SW 1271 (cell line): ENCODE measurements at regions not wholly inside any gene's neighbourhood (a gene's known extent, or its start where the extent isn't known, plus 50 kb on each side); places are given as distances from the start of the nearest gene placed in this dataset.

Experiments used
- DNase-seq, 2 experiments: peaks; one replicate each; lab custom pipeline; 2025; lab: John Stamatoyannopoulos, UW

DNA sequence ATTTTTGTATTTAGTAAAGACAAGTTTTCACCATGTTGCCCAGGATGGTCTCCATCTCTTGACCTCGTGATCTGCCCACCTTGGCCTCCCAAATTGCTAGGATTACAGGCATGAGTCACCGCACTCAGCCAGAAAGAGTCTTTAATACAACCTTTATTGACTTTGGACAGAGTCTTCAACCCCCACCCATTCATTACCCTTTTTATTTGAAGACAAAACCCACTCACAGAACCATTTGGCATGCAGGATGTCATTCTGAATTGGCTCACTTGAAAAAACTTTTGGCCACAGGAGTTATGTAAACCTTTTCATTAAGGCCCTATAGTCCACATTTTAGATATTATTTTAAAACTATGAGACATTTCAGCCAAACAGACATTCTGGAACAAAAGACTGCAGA, 217.9 kb upstream of the RND3 start:
- no peak for DNase-seq

- DNase-seq = no peak
These were observed 215.3 kb upstream of the RND3 start for GRCh38 chr2:150702791-150703190.

- no peak for DNase-seq
These were observed 213.5 kb upstream of the RND3 start for GRCh38 chr2:150700666-150701580.

DNA sequence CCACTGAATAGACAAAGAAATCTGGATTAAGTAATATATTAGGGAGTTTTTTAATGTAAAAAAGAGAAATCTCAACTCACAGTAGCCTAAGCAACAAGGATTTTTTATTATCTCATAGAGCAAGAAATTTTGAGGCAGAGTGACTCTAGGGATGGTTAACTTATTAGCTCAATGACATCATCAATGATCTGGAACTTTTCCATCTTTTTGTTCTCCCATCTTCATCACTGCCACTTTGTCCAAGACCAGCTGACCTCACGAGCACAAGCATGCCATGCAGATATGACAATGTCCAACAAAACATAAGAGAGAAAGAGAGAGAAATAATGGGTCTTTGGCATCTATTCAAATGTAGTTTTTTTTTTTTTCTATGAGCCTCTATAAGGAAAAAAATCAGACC, 211.8 kb upstream of the RND3 start:
- DNase-seq = no peak

- no peak for DNase-seq
These were observed 210.7 kb upstream of the RND3 start for GRCh38 chr2:150698016-150698661.

DNA sequence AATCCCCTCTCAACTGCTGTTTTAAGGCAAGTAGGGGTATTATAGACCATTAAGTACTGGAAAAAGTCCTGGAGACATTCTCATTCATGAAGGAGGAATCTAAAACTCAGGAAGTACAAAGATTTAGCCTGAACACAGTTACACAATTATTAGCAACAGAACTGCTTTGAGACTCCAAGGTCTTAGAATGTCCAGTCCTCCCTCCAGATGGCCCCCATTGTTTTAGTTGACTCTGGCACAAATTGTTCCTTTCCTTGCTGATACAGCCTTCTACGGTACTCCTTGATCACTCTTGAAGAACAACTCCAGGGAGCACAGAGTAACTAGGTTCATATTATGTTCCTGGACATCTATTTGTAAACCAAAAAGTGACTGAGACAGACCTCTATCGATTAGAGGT, 210.1 kb upstream of the RND3 start:
- DNase-seq = no peak

DNA sequence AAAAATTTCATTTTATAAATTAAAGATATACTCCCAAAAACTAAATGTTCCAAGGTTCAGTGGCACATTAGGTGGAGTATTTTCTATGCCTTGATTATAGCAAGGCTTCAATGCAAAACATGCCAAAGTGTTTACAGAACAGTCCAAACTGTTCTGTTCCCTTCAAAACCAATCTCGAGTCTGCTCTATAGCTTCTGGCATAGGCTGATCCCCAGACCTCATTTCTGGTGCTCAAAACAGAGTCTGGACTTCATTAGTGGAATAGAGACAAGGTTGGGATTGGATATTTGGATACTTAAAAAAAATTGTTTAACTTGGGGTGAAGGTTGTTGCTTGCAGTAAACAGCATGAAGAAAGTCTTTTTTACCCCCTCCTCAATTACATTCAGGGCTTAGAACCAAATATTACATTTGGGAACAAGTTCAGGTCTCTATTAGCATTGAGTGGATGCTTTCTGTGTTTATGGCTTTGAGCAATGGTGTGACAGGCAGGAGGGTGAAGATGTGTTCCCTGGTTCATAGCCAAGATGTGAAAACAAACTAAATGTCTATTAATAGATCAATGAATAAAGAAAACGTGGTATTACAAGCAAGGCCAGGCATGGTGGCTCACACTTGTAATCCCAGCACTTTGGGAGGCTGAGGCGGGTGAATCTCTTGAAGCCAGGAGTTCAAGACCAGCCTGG, 208.1 kb upstream of the RND3 start:
- DNase-seq = no peak

GRCh38 chr2:150693556-150693955, 206.1 kb upstream of the RND3 start:
- DNase-seq = no peak

GRCh38 chr2:150690870-150691269, 203.4 kb upstream of the RND3 start:
- DNase-seq = no peak

GRCh38 chr2:150690261-150690660, 202.8 kb upstream of the RND3 start:
- no peak for DNase-seq

DNA sequence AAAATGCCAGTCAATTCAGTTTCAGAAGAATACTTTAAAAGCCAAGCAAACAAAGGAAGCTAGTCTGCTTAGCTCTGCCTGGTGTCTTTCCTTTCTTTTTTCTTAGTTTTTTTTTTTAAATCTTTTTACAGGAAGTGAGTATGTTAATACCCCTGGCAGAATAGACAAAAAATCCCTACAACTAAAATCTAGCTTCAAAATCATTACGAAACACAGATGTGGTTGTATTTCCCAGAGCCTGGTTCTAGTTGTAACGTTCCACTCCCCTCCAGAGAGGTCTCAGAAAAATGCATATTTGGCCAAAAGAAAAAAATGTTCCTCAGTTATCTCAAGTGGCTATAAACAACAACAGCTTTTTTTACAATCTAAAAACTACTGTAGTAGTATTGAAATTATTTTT, 202.1 kb upstream of the RND3 start:
- DNase-seq = no peak

DNA sequence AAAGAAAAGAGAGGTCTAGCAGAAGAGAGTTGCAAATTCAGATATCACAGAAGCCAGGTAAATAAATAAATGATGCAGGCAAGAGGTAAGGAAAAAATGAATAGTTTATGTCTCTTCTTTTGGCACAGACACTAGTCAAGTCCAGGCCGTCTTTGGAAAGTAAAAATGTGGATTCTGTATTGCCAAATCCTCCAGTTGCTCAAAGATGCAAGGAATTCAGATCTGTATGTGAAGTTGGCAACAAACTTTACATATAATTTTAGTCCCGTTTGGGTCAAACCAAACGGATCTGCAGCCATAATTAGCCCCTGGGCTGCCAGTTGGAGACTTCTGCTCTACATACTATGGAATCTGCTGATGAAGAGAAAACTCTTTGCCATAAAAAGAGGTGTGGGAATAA, 200.5 kb upstream of the RND3 start:
- no peak for DNase-seq

DNA sequence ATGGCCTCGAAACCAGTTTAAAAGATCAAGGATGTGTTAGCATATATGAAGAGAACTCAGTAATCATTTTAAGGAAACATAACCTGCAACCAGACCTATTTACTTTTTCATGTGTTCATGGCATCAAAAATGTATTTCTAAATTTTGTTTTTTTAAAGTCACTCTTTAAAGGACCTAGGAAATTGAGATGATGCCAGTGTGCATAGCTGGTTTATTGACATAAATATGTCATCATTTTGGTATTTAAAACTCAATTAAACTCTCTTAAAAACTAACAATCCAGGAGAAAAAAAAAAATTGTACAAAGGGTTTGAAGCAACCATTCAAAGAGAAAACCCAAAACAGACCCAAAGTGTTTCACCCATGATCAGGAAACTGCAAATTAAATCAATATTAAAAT, 198.9 kb upstream of the RND3 start:
- no peak for DNase-seq

DNA sequence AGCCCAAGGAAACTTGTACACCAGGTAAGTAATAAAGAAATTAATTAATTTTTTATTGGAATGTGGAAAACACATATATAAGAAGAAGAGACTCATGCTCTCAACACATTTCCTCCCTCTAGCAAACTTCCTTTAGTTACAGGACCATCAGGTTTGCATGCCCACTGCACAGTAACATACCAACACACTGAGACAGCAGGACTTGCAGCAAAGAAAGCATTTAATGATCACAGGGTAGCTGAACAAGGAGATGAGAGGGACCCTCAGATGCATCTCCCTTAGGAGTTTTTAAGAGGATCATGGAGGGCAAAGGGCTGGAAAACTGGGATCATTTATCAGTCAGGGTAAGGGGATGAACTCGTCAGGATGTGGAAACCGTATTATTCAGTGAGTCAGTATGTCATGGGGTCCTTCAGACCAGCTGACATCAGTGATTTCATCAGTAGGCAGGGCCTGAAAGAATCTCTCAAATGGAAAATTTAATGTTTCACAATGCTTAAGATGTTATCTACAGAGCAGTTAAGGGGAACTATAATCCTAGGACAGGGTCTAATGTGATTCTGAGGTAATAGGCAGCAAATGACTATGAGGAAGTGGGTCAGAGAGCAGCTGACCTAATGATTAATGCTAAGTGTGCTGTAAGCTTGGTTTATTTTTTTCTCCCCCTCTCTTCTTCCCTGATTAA, 193.8 kb upstream of the RND3 start:
- no peak for DNase-seq

DNA sequence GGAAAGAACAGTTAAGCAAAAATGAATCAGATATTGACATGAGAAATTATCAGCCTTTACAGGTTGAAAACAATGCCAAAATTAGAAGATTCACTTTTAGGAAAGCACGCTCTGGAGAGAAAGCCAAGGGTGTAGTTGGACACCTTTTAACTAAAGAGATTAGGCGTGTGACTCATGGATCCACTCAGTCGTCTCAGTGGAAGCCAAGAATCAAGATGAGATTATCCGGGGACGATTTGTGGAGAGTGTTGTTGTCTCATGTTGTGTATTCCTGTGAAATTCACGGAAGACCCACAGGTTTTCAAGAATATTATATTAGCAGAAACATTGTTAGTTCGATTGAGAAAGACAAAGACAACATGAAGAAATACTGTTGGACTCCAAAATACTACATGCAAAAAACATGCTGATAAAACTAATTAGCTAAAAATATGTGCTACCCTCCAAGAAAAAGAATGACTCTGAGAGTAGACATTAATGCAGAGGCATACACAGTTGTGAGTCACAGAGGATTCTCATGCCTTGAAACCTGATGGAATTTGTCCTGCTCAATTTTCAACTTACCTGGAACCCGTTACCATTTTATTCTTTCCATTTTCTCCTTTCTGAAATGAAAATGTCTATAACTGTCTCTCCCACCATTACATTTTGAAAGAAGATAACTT, 192.1 kb upstream of the RND3 start:
- DNase-seq = no peak

GRCh38 chr2:150677551-150677950, 190.1 kb upstream of the RND3 start:
- DNase-seq = no peak

DNA sequence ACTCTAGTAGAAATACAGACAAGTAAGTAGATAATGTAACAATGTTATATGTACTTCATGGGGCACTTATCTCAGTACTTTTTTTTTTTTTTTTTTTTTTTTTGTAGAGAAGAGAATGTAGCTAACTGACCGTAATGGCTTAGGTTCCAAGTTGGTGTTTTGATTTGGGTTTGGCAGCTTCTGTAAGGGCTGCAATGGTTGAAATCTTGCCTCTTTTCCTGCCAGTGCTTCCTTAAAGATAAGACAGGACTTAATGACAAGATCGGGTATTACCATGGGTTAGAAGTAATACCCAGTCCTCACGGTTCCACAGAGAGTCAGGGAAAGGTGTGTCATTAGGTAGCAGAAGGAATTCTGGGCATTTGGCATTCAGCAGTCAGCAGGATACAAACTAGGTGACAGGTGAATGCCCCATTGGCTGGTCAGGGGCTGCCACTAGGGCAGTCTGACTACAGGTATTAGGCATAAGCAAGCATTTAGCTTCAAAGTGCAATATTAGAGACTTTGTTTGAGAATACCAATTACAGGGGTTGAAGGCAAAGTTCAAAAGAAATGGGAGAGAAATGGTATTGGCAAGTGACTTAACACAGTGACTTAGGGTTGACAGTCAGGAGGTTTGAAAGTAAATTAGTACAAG, 189.4 kb upstream of the RND3 start:
- no peak for DNase-seq

- DNase-seq = no peak
These were observed 188.3 kb upstream of the RND3 start for GRCh38 chr2:150675807-150676206.

DNA sequence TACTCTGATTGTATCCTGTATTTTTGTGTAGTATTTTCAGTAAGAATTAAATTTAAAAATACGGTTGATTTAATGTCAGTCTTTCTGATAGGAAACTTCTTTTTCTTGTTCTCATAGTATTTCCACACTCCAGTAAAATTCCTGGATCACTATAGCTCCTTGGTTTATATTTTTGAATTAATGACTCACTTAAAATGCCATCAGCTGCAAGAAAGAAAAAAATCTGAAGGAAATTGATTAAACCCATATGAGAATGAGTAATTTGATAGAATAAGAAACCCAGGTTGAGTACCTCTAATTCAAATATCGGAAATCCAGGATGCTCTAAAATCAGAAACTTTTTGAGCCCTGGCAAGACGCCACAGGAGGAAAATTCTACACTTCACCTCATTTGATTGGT, 186.8 kb upstream of the RND3 start:
- DNase-seq = no peak

- no peak for DNase-seq
These were observed 184.8 kb upstream of the RND3 start for GRCh38 chr2:150672311-150672710.

DNA sequence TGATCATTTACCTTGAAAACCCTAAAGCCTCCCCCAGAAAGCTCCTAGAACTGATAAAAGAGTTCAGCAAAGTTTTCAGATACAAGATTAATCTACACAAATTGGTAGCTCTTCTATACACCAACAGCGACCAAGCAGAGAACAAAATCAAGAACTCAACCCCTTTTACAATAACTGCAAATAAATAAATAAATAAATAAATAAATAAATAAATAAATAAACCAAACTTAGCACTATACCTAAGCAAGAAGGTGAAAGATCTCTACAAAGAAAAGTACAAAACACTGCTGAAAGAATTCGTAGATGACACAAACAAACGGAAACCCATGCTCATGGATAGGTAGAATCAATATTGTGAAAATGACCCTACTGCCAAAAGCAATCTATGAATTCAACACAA, 182.0 kb upstream of the RND3 start:
- no peak for DNase-seq
